ENCODE measurements at regions not wholly inside any gene's neighbourhood (a gene's known extent, or its start where the extent isn't known, plus 50 kb on each side); places are given as distances from the start of the nearest gene placed in this dataset.

DNA sequence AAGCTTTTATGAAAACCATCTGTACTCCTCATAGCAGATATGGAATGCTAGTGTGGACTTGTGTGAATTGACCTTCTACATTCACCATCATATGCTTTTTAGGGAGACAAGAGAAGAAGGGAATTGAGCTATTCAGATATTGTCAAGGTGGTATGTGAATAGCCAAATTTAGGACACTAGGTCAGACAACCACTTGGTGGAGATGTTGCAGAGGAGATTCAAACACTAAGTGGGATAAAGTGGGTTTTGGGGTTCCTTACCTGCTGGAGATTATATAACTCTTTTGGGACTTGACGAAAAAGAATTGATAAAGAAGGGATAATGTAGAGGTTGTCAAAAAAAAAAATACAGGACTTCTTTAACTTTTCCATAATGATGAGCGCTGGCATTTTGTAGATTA, 231.8 kb upstream of the THRB start:
- Histone ChIP-seq H3K27me3 (ENCODE audit: control insufficient read depth in 2 of 2, insufficient read depth in 2 of 2, low read length in 2 of 2) (no peaks in the 10 kb centered on the region), H4K20me1 (replicated peaks; ENCODE audit: control insufficient read depth, insufficient read depth, low read length) (no peaks in the 10 kb centered on the region), H3K4me3 (no peak overlapping the region), H3K9me1 (ENCODE audit: control insufficient read depth, insufficient read depth, low read length) (no peaks in the 10 kb centered on the region), H3K4me1 (replicated peaks in 1 of 2; ENCODE audit: control insufficient read depth in 2 of 2, insufficient read depth in 2 of 2, low read length in 2 of 2) (no peaks in the 10 kb centered on the region), H3K79me2 (ENCODE audit: control insufficient read depth, insufficient read depth, low read length) (no peaks in the 10 kb centered on the region), H3K4me2 (ENCODE audit: insufficient read depth, low read length) (no peak overlapping the region), H2AFZ (ENCODE audit: low read depth, low read length) (no peak overlapping the region), H3K9me3 (replicated peaks; ENCODE audit: control insufficient read depth, insufficient read depth, low read depth, low read length) (no peaks in the 10 kb centered on the region), H3K36me3 (ENCODE audit: control insufficient read depth, insufficient read depth, low read length) (no peaks in the 10 kb centered on the region), H3K27ac (ENCODE audit: extremely low read depth, low read depth, low read length) (no peak overlapping the region), H3K9ac (ENCODE audit: insufficient read depth in 1 of 2, low read depth in 2 of 2, low read length in 2 of 2) (no peak overlapping the region)
- TF ChIP-seq RAD21 (CRISPR knock-in tag; conservative IDR thresholded peaks at IDR 0.05 in 1 of 2, IDR thresholded peaks at IDR 0.05 in 1 of 2): peak in 1 of 2 experiments; percentile 32; a peak in 2 of 4 replicates
- no peak for TF ChIP-seq RBM25 (IDR thresholded peaks at IDR 0.05; ENCODE audit: low read depth, low read length, severe bottlenecking)
- peak in 1 of 3 experiments; percentile 11; a peak in 1 of 6 replicates for TF ChIP-seq CTCF (IDR thresholded peaks at IDR 0.05 in 2 of 3, conservative IDR thresholded peaks at IDR 0.05 in 1 of 3; ENCODE audit: insufficient read depth in 2 of 3, low read depth in 1 of 3, low read length in 3 of 3)
- ATAC-seq: no peak
- peak in 1 of 4 experiments; percentile 2 for DNase-seq (ENCODE audit: extremely low read depth in 1 of 4, low spot score in 3 of 4)
- FAIRE-seq: no peak
- in situ Hi-C loops (cut with MboI) (no loop called here), intact Hi-C loops (cut with micrococcal nuclease) (no loop called here)
- 0% methylated on average over 2 of the region's 2 CpGs for WGBS (ENCODE audit: insufficient coverage, low coverage, missing lambda C conversion rate)
- CTCF ChIA-PET (ENCODE audit: low intra/inter-chr PET ratio): no interaction called here
- BruUV-seq (replicated peaks): no TSS peak
- POLR2A ChIA-PET: no interaction called here

GRCh38 chr3:24730173-24730572, 235.5 kb upstream of the THRB start:
- Histone ChIP-seq H3K27ac (ENCODE audit: extremely low read depth, low read depth, low read length) (no peak overlapping the region), H4K20me1 (replicated peaks; ENCODE audit: control insufficient read depth, insufficient read depth, low read length) (no peaks in the 10 kb centered on the region), H3K4me3 (no peak overlapping the region), H3K79me2 (ENCODE audit: control insufficient read depth, insufficient read depth, low read length) (no peaks in the 10 kb centered on the region), H2AFZ (ENCODE audit: low read depth, low read length) (no peak overlapping the region), H3K4me1 (replicated peaks in 1 of 2; ENCODE audit: control insufficient read depth in 2 of 2, insufficient read depth in 2 of 2, low read length in 2 of 2) (no peaks in the 10 kb centered on the region), H3K9ac (ENCODE audit: insufficient read depth in 1 of 2, low read depth in 2 of 2, low read length in 2 of 2) (no peak overlapping the region), H3K4me2 (ENCODE audit: insufficient read depth, low read length) (no peak overlapping the region), H3K9me3 (replicated peaks; ENCODE audit: control insufficient read depth, insufficient read depth, low read depth, low read length) (no peaks in the 10 kb centered on the region), H3K27me3 (ENCODE audit: control insufficient read depth in 2 of 2, insufficient read depth in 2 of 2, low read length in 2 of 2) (no peaks in the 10 kb centered on the region), H3K9me1 (ENCODE audit: control insufficient read depth, insufficient read depth, low read length) (no peaks in the 10 kb centered on the region), H3K36me3 (ENCODE audit: control insufficient read depth, insufficient read depth, low read length) (no peaks in the 10 kb centered on the region)
- intact Hi-C loops (cut with micrococcal nuclease) (no loop called here), in situ Hi-C loops (cut with MboI) (no loop called here)
- 0% methylated on average over 1 of the region's 1 CpG for WGBS (ENCODE audit: insufficient coverage, low coverage, missing lambda C conversion rate)
- DNase-seq (ENCODE audit: extremely low read depth in 1 of 4, low spot score in 3 of 4) (no peak), ATAC-seq (no peak), FAIRE-seq (no peak)
- no TSS peak for BruUV-seq (replicated peaks)
- CTCF ChIA-PET (ENCODE audit: low intra/inter-chr PET ratio): no interaction called here
- no peak for TF ChIP-seq SRSF3 (IDR thresholded peaks at IDR 0.05; ENCODE audit: insufficient read depth, low read length)
- TF ChIP-seq EP300 (IDR thresholded peaks at IDR 0.05; ENCODE audit: low read length): no peak
- no peak for TF ChIP-seq NRF1 (conservative IDR thresholded peaks at IDR 0.05 in 1 of 2, IDR thresholded peaks at IDR 0.05 in 1 of 2)
- POLR2A ChIA-PET: interaction anchor here (1.0 kb wide), 1 partner anchor 9 kb away, joined by 3 read pairs; no protein-coding TSS in a partner anchor

All from K562 (cell line).